SK-N-SH (cell line): ENCODE measurements at regions not wholly inside any gene's neighbourhood (a gene's known extent, or its start where the extent isn't known, plus 50 kb on each side); places are given as distances from the start of the nearest gene placed in this dataset.

Experiments used
- CTCF ChIA-PET: fragments of 300-600, 350-600 bp; formaldehyde crosslinking; extraction: SDS; loops from one replicate; lab custom pipeline; 2021; lab: Yijun Ruan, JAX
- POLR2A ChIA-PET: fragments of 350-600 bp; sonication (Branson Sonifier 250); formaldehyde crosslinking; extraction: SDS; loops from one replicate; lab custom pipeline; 2020; ENCODE audit warnings: antibody characterized with exemption, inconsistent platforms; lab: Yijun Ruan, JAX
- DNase-seq: peaks from one replicate; pipeline ENCODE4 v3.0.0; 2012
- H2AFZ ChIP-seq: fragments of 200-600 bp; sonication (generic); 2 replicates; pipeline ENCODE4 v1.8.1; 2016; ENCODE audit warnings: antibody characterized with exemption, mild to moderate bottlenecking, low read depth
- H3F3A ChIP-seq: fragments of 200-600 bp; sonication (generic); replicated peaks from 2 replicates; pipeline ENCODE3; 2016; ENCODE audit warnings: antibody characterized with exemption, mild to moderate bottlenecking; ENCODE audit not compliant: insufficient read depth
- H3K27ac ChIP-seq, 2 experiments: fragments of 200-500 bp in 1 of 2; fragments of 200-600 bp in 1 of 2; sonication (Bioruptor generic) in 1 of 2; sonication (generic), shearing (Covaris generic) in 1 of 2; 2 replicates each; pipeline versions ENCODE4 v1.5.1 to v1.6.1; 2014 to 2016; ENCODE audit warnings: low read depth in 2 of 2, inconsistent platforms in 1 of 2, low read length in 1 of 2, mild to moderate bottlenecking in 1 of 2, mixed read lengths in 1 of 2
- H3K27me3 ChIP-seq: fragments of 200-600 bp; sonication (generic), shearing (Covaris generic); 2 replicates; pipeline ENCODE4 v1.6.1; 2016; ENCODE audit warnings: mixed run types; ENCODE audit not compliant: insufficient read depth
- H3K36me3 ChIP-seq, 2 experiments: fragments of 200-500 bp in 1 of 2; fragments of 200-600 bp in 1 of 2; sonication (Bioruptor generic) in 1 of 2; sonication (generic) in 1 of 2; replicated peaks in 1 of 2; 2 replicates each; pipeline versions ENCODE3 to v1.5.1; 2014 to 2016; ENCODE audit warnings: low read length in 1 of 2, mild to moderate bottlenecking in 1 of 2; ENCODE audit not compliant: insufficient read depth in 2 of 2, control insufficient read depth in 1 of 2
- H3K4me1 ChIP-seq, 2 experiments: fragments of 200-500 bp in 1 of 2; fragments of 200-600 bp in 1 of 2; sonication (Bioruptor generic) in 1 of 2; sonication (generic), shearing (Covaris generic) in 1 of 2; 2 replicates each; pipeline versions ENCODE4 v1.5.1 to v1.6.1; 2014 to 2016; ENCODE audit warnings: low read depth in 1 of 2, low read length in 1 of 2, mixed run types in 1 of 2; ENCODE audit not compliant: insufficient read depth in 2 of 2, control insufficient read depth in 1 of 2
- H3K4me2 ChIP-seq: fragments of 200-600 bp; sonication (generic), shearing (Covaris generic); 2 replicates; pipeline ENCODE4 v1.6.1; 2017; ENCODE audit warnings: mixed run types
- H3K4me3 ChIP-seq, 2 experiments: fragments of 200-500 bp in 1 of 2; fragments of 200-600 bp in 1 of 2; sonication (Bioruptor generic) in 1 of 2; sonication (generic), shearing (Covaris generic) in 1 of 2; 2 replicates each; pipeline versions ENCODE4 v1.5.1 to v1.8.1; 2014 to 2016; ENCODE audit warnings: low read depth in 2 of 2, inconsistent platforms in 1 of 2, low read length in 1 of 2, mild to moderate bottlenecking in 1 of 2, mixed read lengths in 1 of 2, moderate library complexity in 1 of 2
- H3K79me2 ChIP-seq: fragments of 200-600 bp; sonication (generic); 2 replicates; pipeline ENCODE4 v1.8.1; 2017; ENCODE audit warnings: mild to moderate bottlenecking; ENCODE audit not compliant: insufficient read depth
- H3K9ac ChIP-seq: fragments of 200-600 bp; sonication (generic); 2 replicates; pipeline ENCODE4 v1.6.1; 2017; ENCODE audit warnings: mixed run types
- H3K9me2 ChIP-seq: fragments of 200-600 bp; sonication (generic); 2 replicates; pipeline ENCODE4 v1.6.1; 2017; ENCODE audit warnings: mixed run types
- H3K9me3 ChIP-seq: fragments of 200-600 bp; sonication (generic); 2 replicates; pipeline ENCODE4 v1.6.1; 2017; ENCODE audit warnings: mixed run types, mild to moderate bottlenecking, moderate library complexity
- H4K20me1 ChIP-seq: fragments of 200-600 bp; sonication (generic); 2 replicates; pipeline ENCODE4 v1.6.1; 2017; ENCODE audit warnings: mild to moderate bottlenecking, mixed run types; ENCODE audit not compliant: insufficient read depth
- CHD2 ChIP-seq: fragments of 150-350 bp; IDR thresholded peaks from 2 replicates; pipeline ENCODE4 v1.6.1; 2018; ENCODE audit warnings: low read length; ENCODE audit not compliant: partially characterized antibody
- ELF1 ChIP-seq: IDR thresholded peaks from 2 replicates; pipeline ENCODE4 v1.4.0; 2012
- EP300 ChIP-seq, 2 experiments: IDR thresholded peaks; 2 replicates each; pipeline versions ENCODE4 v1.4.0 to v1.6.1; 2012; ENCODE audit warnings: borderline replicate concordance in 1 of 2, low read depth in 1 of 2, low read length in 1 of 2
- IRF3 ChIP-seq: fragments of 150-350 bp; IDR thresholded peaks from 2 replicates; pipeline ENCODE4 v1.6.1; 2016; ENCODE audit warnings: mild to moderate bottlenecking, low read depth, low read length
- MXI1 ChIP-seq: IDR thresholded peaks from 2 replicates; pipeline ENCODE4 v1.6.1; 2012; ENCODE audit warnings: mild to moderate bottlenecking, low read depth, low read length, improper control_type of control experiment
- NFIC ChIP-seq: IDR thresholded peaks from 2 replicates; pipeline ENCODE4 v1.4.0; 2012; ENCODE audit warnings: borderline replicate concordance
- NRF1 ChIP-seq: IDR thresholded peaks from 2 replicates; pipeline ENCODE4 v1.6.1; 2012; ENCODE audit warnings: low read depth, mild to moderate bottlenecking, low read length
- PBX3 ChIP-seq: IDR thresholded peaks from 2 replicates; pipeline ENCODE4; 2012
- RAD21 ChIP-seq: IDR thresholded peaks from 2 replicates; pipeline ENCODE4 v1.6.1; 2012; ENCODE audit warnings: mild to moderate bottlenecking, low read length
- RXRA ChIP-seq: IDR thresholded peaks from 2 replicates; pipeline ENCODE4 v1.4.0; 2012; ENCODE audit warnings: low read depth, mild to moderate bottlenecking, borderline replicate concordance
- SMC3 ChIP-seq: IDR thresholded peaks from 2 replicates; pipeline ENCODE4 v1.6.1; 2012; ENCODE audit warnings: low read depth, low read length, improper control_type of control experiment
- TCF12 ChIP-seq: IDR thresholded peaks from 2 replicates; pipeline ENCODE4 v1.4.0; 2012
- USF2 ChIP-seq: fragments of 150-350 bp; IDR thresholded peaks from 2 replicates; pipeline ENCODE4 v1.6.1; 2017; ENCODE audit warnings: antibody characterized with exemption, low read length, low read depth, borderline replicate concordance
- ZBTB33 ChIP-seq: IDR thresholded peaks from 2 replicates; pipeline ENCODE4 v1.4.0; 2012; ENCODE audit warnings: low read depth, borderline replicate concordance
- WGBS: methylation state at CpG from one replicate; pipeline ENCODE4 v1.1.6; 2017; ENCODE audit warnings: low lambda C conversion rate; 5-methylcytosine and 5-hydroxymethylcytosine counted together

- Histone ChIP-seq H3K4me3 (no peak overlapping the region), H2AFZ (no peak overlapping the region), H4K20me1 (no peaks in the 10 kb centered on the region), H3K4me2 (no peak overlapping the region), H3K4me1 (no peaks in the 10 kb centered on the region), H3K27me3 (0 out of 2 replicates have a peak, but pooled peaks cover 6% of the 10 kb centered on the region), H3K9me3 (no peaks in the 10 kb centered on the region; the same call in 1 of the 2 replicates), H3K9ac (no peak overlapping the region), H3K27ac (no peak overlapping the region), H3K36me3 (no peaks in the 10 kb centered on the region), H3K9me2 (no peaks in the 10 kb centered on the region), H3F3A (no peaks in the 10 kb centered on the region), H3K79me2 (no peaks in the 10 kb centered on the region)
- TF ChIP-seq RAD21 (no peak), ZBTB33 (no peak), MXI1 (no peak), NFIC (no peak), TCF12 (no peak), CHD2 (no peak), NRF1 (no peak), EP300 (IDR thresholded peaks at IDR 0.05; ENCODE audit: borderline replicate concordance in 1 of 2, low read depth in 1 of 2, low read length in 1 of 2) (no peak), PBX3 (no peak), ELF1 (no peak), USF2 (no peak), RXRA (no peak), IRF3 (no peak), SMC3 (no peak)
- no peak for DNase-seq
- ChIA-PET POLR2A (no interaction called here), CTCF (no interaction called here)
- 47% methylated on average over 1 of the region's 1 CpG for WGBS
Observed at GRCh38 chr13:39281539-39282150, 243.4 kb downstream of the NHLRC3 start.
